HL-60/S4 (cell line): ENCODE measurements at regions not wholly inside any gene's neighbourhood (a gene's known extent, or its start where the extent isn't known, plus 50 kb on each side); places are given as distances from the start of the nearest gene placed in this dataset.

Experiments used
- in situ Hi-C: fragments of 300-500 bp; cut with MboI; formaldehyde crosslinking; loops from 2 replicates; pipeline ENCODE4 v1.14.3; 2022; ENCODE audit warnings: low sequenced_read_pairs

GRCh38 chr1:235027076-235027861 lies 101.4 kb downstream of the TOMM20 start:
- in situ Hi-C loops, result no loop called here

- in situ Hi-C loops, result no loop called here
Observed at GRCh38 chr1:235025422-235025984, 103.1 kb downstream of the TOMM20 start.

GRCh38 chr1:235024711-235025421 lies 103.8 kb downstream of the TOMM20 start:
- in situ Hi-C loops, result no loop called here

- in situ Hi-C loops, result no loop called here
Observed at GRCh38 chr1:235023711-235024439, 104.8 kb downstream of the TOMM20 start.

GRCh38 chr1:235022981-235023710 lies 105.5 kb downstream of the TOMM20 start:
- in situ Hi-C loops, result no loop called here

GRCh38 chr1:235022341-235022980 lies 106.2 kb downstream of the TOMM20 start:
- in situ Hi-C loops, result no loop called here

- in situ Hi-C loops, result no loop called here
Observed at GRCh38 chr1:235021815-235022214, 106.8 kb downstream of the TOMM20 start.

- in situ Hi-C loops, result no loop called here
Observed at GRCh38 chr1:235021321-235021720, 107.3 kb downstream of the TOMM20 start.

- in situ Hi-C loops, result no loop called here
Observed at GRCh38 chr1:235019961-235020360, 108.7 kb downstream of the TOMM20 start.

GRCh38 chr1:235019471-235019870 lies 109.2 kb downstream of the TOMM20 start:
- in situ Hi-C loops, result no loop called here

- in situ Hi-C loops, result no loop called here
Observed at GRCh38 chr1:235018720-235019444, 109.8 kb downstream of the TOMM20 start.

- in situ Hi-C loops, result no loop called here
Observed at GRCh38 chr1:235018161-235018560, 110.5 kb downstream of the TOMM20 start.

GRCh38 chr1:235017719-235018118 lies 110.9 kb downstream of the TOMM20 start:
- in situ Hi-C loops, result no loop called here

- in situ Hi-C loops, result no loop called here
Observed at GRCh38 chr1:235017191-235017590, 111.4 kb downstream of the TOMM20 start.

- in situ Hi-C loops, result no loop called here
Observed at GRCh38 chr1:235015291-235015985, 113.2 kb downstream of the TOMM20 start.

GRCh38 chr1:235014756-235015155 lies 113.9 kb downstream of the TOMM20 start:
- in situ Hi-C loops, result no loop called here

- in situ Hi-C loops, result no loop called here
Observed at GRCh38 chr1:235013512-235013911, 115.1 kb downstream of the TOMM20 start.

- in situ Hi-C loops, result no loop called here
Observed at GRCh38 chr1:235012436-235013210, 116.0 kb downstream of the TOMM20 start.
